SH-SY5Y (cell line): ENCODE measurements at regions not wholly inside any gene's neighbourhood (a gene's known extent, or its start where the extent isn't known, plus 50 kb on each side); places are given as distances from the start of the nearest gene placed in this dataset.

Experiments
- GATA2 ChIP-seq: IDR thresholded peaks from 2 replicates; pipeline ENCODE4 v1.6.1; 2011; ENCODE audit warnings: mild to moderate bottlenecking, low read depth, low read length
- GATA3 ChIP-seq: IDR thresholded peaks from 2 replicates; pipeline ENCODE4 v1.6.1; 2011; ENCODE audit warnings: low read depth, mild to moderate bottlenecking, low read length, moderate library complexity

DNA sequence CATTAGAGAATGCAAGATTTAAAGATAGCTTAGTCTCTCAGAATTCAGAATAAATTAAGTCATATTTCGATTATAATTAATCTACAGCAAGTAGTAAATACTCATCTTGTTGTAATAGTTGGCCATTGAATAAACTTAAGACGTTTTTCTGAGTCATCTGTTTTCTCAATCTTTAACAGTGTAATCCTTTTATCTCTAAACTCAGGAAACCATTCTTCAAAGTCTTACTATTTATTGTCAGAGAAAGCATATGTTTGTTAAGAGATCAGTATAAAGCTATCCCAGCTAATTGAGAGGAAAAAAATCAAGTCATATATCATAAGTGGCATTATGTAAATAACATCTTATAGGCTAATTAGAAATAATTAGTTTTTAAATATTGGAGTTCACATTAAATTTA lies 201.2 kb upstream of the ADAMTS5 start:
- TF ChIP-seq GATA2 (no peak), GATA3 (no peak)
